NT2/D1 (cell line): ENCODE measurements at regions not wholly inside any gene's neighbourhood (a gene's known extent, or its start where the extent isn't known, plus 50 kb on each side); places are given as distances from the start of the nearest gene placed in this dataset.
"Not testable (repeated sequence)": the region's sequence is repeated elsewhere in the genome, so short reads cannot be mapped to it uniquely, and the experiment has no call there.

ENCODE experiments used
- DNase-seq: peaks from one replicate; pipeline ENCODE4 v3.0.0-alpha.2; 2011; ENCODE audit warnings: low read depth, low spot score
- H3K27me3 ChIP-seq: 2 replicates; pipeline ENCODE4 v1.6.0; 2011; ENCODE audit warnings: mild to moderate bottlenecking; ENCODE audit not compliant: insufficient read length, insufficient read depth
- H3K36me3 ChIP-seq: 2 replicates; pipeline ENCODE4 v1.6.1; 2011; ENCODE audit warnings: mild to moderate bottlenecking, low read length, mixed read lengths; ENCODE audit not compliant: insufficient read depth, insufficient read length
- H3K4me1 ChIP-seq: 2 replicates; pipeline ENCODE4 v1.5.1; 2011; ENCODE audit not compliant: insufficient read depth, insufficient read length
- H3K4me3 ChIP-seq: 2 replicates; pipeline ENCODE4 v1.5.1; 2011; ENCODE audit warnings: low read depth; ENCODE audit not compliant: insufficient read length
- H3K9ac ChIP-seq: 2 replicates; pipeline ENCODE4 v1.6.0; 2011; ENCODE audit warnings: low read depth; ENCODE audit not compliant: insufficient read length
- H3K9me3 ChIP-seq: 2 replicates; pipeline ENCODE4 v1.5.1; 2011; ENCODE audit warnings: mild to moderate bottlenecking, low read length; ENCODE audit not compliant: insufficient read depth
- SUZ12 ChIP-seq: IDR thresholded peaks from 2 replicates; pipeline ENCODE4 v1.6.1; 2011; ENCODE audit not compliant: insufficient read length, insufficient read depth; ENCODE audit errors: extremely low read depth
- YY1 ChIP-seq: IDR thresholded peaks from 2 replicates; pipeline ENCODE4 v1.6.1; 2011; ENCODE audit not compliant: insufficient read length, insufficient read depth
- ZNF274 ChIP-seq: IDR thresholded peaks from 2 replicates; pipeline ENCODE4 v1.6.1; 2011; ENCODE audit warnings: mild to moderate bottlenecking, low read depth, low read length

- Histone ChIP-seq H3K9ac (no peak overlapping the region), H3K9me3 (no peaks in the 10 kb centered on the region), H3K36me3 (no peaks in the 10 kb centered on the region), H3K4me1 (peaks cover 3% of the 10 kb centered on the region), H3K27me3 (no peaks in the 10 kb centered on the region), H3K4me3 (no peak overlapping the region)
- TF ChIP-seq SUZ12 (no peak), YY1 (no peak), ZNF274 (no peak)
- DNase-seq: no peak
Measured at GRCh38 chr11:122198291-122198983, 82.4 kb upstream of the BLID start.

- Histone ChIP-seq H3K9ac (no peak overlapping the region), H3K36me3 (no peaks in the 10 kb centered on the region), H3K9me3 (no peaks in the 10 kb centered on the region), H3K4me1 (no peaks in the 10 kb centered on the region), H3K4me3 (no peak overlapping the region), H3K27me3 (no peaks in the 10 kb centered on the region)
- DNase-seq: no peak
- TF ChIP-seq YY1: no peak
- no peak for TF ChIP-seq ZNF274
- no peak for TF ChIP-seq SUZ12
Measured at GRCh38 chr11:122197066-122197987, 81.3 kb upstream of the BLID start.

GRCh38 chr11:122195790-122196189 is 79.8 kb upstream of the BLID start:
- H3K9ac ChIP-seq: no peak overlapping the region
- H3K4me1 ChIP-seq: no peaks in the 10 kb centered on the region
- DNase-seq: no peak
- H3K9me3 ChIP-seq: no peaks in the 10 kb centered on the region
- no peak overlapping the region for H3K4me3 ChIP-seq
- TF ChIP-seq YY1 (no peak), ZNF274 (no peak), SUZ12 (no peak)
- H3K27me3 ChIP-seq: no peaks in the 10 kb centered on the region
- no peaks in the 10 kb centered on the region for H3K36me3 ChIP-seq

- DNase-seq, H3K9ac ChIP-seq, H3K4me1 ChIP-seq, H3K27me3 ChIP-seq, H3K36me3 ChIP-seq, H3K4me3 ChIP-seq, H3K9me3 ChIP-seq: not testable (repeated sequence)
Measured at GRCh38 chr11:122193881-122194480, 78.0 kb upstream of the BLID start.

- no peak overlapping the region for H3K9ac ChIP-seq
- no peaks in the 10 kb centered on the region for H3K4me1 ChIP-seq
- H3K36me3 ChIP-seq: no peaks in the 10 kb centered on the region
- H3K4me3 ChIP-seq: no peak overlapping the region
- H3K27me3 ChIP-seq: no peaks in the 10 kb centered on the region
- TF ChIP-seq YY1: no peak
- no peak for TF ChIP-seq ZNF274
- TF ChIP-seq SUZ12: no peak
- DNase-seq: no peak
- no peaks in the 10 kb centered on the region for H3K9me3 ChIP-seq
Measured at GRCh38 chr11:122193457-122193856, 77.4 kb upstream of the BLID start.

GRCh38 chr11:122192634-122193255 is 76.7 kb upstream of the BLID start:
- no peak for TF ChIP-seq YY1
- no peak overlapping the region for H3K9ac ChIP-seq
- H3K4me3 ChIP-seq: no peak overlapping the region
- H3K4me1 ChIP-seq: no peaks in the 10 kb centered on the region
- no peak for DNase-seq
- no peaks in the 10 kb centered on the region for H3K36me3 ChIP-seq
- H3K9me3 ChIP-seq: no peaks in the 10 kb centered on the region
- no peaks in the 10 kb centered on the region for H3K27me3 ChIP-seq

- peaks cover 6% of the 10 kb centered on the region; the same call in 1 of the 2 replicates for H3K9me3 ChIP-seq
- H3K27me3 ChIP-seq: no peaks in the 10 kb centered on the region
- no peak overlapping the region for H3K4me3 ChIP-seq
- H3K9ac ChIP-seq: no peak overlapping the region
- no peaks in the 10 kb centered on the region for H3K36me3 ChIP-seq
- no peak for DNase-seq
- no peaks in the 10 kb centered on the region for H3K4me1 ChIP-seq
- TF ChIP-seq YY1: no peak
- TF ChIP-seq SUZ12: no peak
- TF ChIP-seq ZNF274: no peak
Measured at GRCh38 chr11:122190768-122191167, 74.8 kb upstream of the BLID start.
